Breast epithelium (tissue), 4 donors: ENCODE measurements at regions not wholly inside any gene's neighbourhood (a gene's known extent, or its start where the extent isn't known, plus 50 kb on each side); places are given as distances from the start of the nearest gene placed in this dataset.

Experiments
- DNase-seq, 2 donors: peaks; one replicate each; pipeline ENCODE4 v3.0.0-alpha.2; 2019; ENCODE audit warnings: low spot score in 2 of 2
- H3K27ac ChIP-seq, 2 donors: fragments of 200-600 bp; sonication (generic) in 1 of 2; one replicate each; pipeline ENCODE4 v1.5.1; 2016 to 2019; ENCODE audit warnings: mild to moderate bottlenecking in 1 of 2
- H3K27me3 ChIP-seq, 2 donors: fragments of 200-600 bp; sonication (generic) in 1 of 2; one replicate each; pipeline versions ENCODE4 v1.5.1 to v1.6.0; 2017 to 2019; ENCODE audit warnings: control low read depth in 1 of 2, mild to moderate bottlenecking in 1 of 2
- H3K36me3 ChIP-seq: fragments of 200-600 bp; one replicate; pipeline ENCODE4 v1.5.1; 2019
- H3K4me1 ChIP-seq, 2 donors: fragments of 200-600 bp; sonication (generic); one replicate each; pipeline ENCODE4 v1.5.1; 2016 to 2019; ENCODE audit warnings: control low read depth in 1 of 2
- H3K4me3 ChIP-seq, 3 donors: fragments of 200-600 bp; sonication (generic); 1 replicate in 2 of 3; 2 replicates in 1 of 3; pipeline ENCODE4 v1.5.1; 2016 to 2019; ENCODE audit warnings: mild to moderate bottlenecking in 3 of 3, moderate library complexity in 2 of 3
- H3K9me3 ChIP-seq, 2 donors: fragments of 200-600 bp; sonication (generic) in 1 of 2; one replicate each; pipeline ENCODE4 v1.5.1; 2016 to 2019; ENCODE audit warnings: control low read depth in 1 of 2
- CTCF ChIP-seq, 3 donors: fragments of 450-650 bp; IDR thresholded peaks; one replicate each; pipeline ENCODE4 v1.5.1; 2016 to 2017; ENCODE audit warnings: antibody characterized with exemption in 3 of 3, mild to moderate bottlenecking in 3 of 3, moderate library complexity in 3 of 3
- POLR2A ChIP-seq: fragments of 450-650 bp; IDR thresholded peaks from one replicate; pipeline ENCODE4 v1.6.1; 2016; ENCODE audit warnings: antibody characterized with exemption, mild to moderate bottlenecking, moderate library complexity
- POLR2AphosphoS5 ChIP-seq, 3 donors: sonication (generic); formaldehyde crosslinking; IDR thresholded peaks; one replicate each; pipeline ENCODE4 v1.6.1; 2017; ENCODE audit warnings: antibody characterized with exemption in 3 of 3
- intact Hi-C: fragments of 100-400 bp; cut with DNase I; formaldehyde crosslinking; loops from one replicate; pipeline ENCODE4 v1.15.1; 2023; ENCODE audit warnings: low total_unique reads

- intact Hi-C loops, result no loop called here
- Histone ChIP-seq H3K4me3 (no peak overlapping the region), H3K9me3 (no peaks in the 10 kb centered on the region), H3K27me3 (peaks cover 0 to 6% of the 10 kb centered on the region in 2 donors), H3K27ac (no peak overlapping the region), H3K36me3 (no peaks in the 10 kb centered on the region), H3K4me1 (no peaks in the 10 kb centered on the region)
- peak in 1 of 2 donors; percentile 45 for DNase-seq
- no peak for TF ChIP-seq CTCF (IDR thresholded peaks at IDR 0.05)
- no peak for TF ChIP-seq POLR2AphosphoS5 (IDR thresholded peaks at IDR 0.05)
- no peak for TF ChIP-seq POLR2A
Observed at GRCh38 chr5:1745796-1746370, 53.8 kb downstream of the MRPL36 start.

GRCh38 chr5:1745123-1745795 is 54.4 kb downstream of the MRPL36 start:
- no peaks in the 10 kb centered on the region for H3K36me3 ChIP-seq
- no peak overlapping the region for H3K27ac ChIP-seq
- intact Hi-C loops, result no loop called here
- H3K9me3 ChIP-seq, result peaks cover 0 to under 1% of the 10 kb centered on the region in 2 donors
- no peak for TF ChIP-seq POLR2A
- TF ChIP-seq POLR2AphosphoS5 (IDR thresholded peaks at IDR 0.05), result no peak
- no peak for TF ChIP-seq CTCF (IDR thresholded peaks at IDR 0.05)
- no peaks in the 10 kb centered on the region for H3K4me1 ChIP-seq
- no peak overlapping the region for H3K4me3 ChIP-seq
- DNase-seq, result peak in 1 of 2 donors; percentile 36
- H3K27me3 ChIP-seq, result peaks cover 0 to 6% of the 10 kb centered on the region in 2 donors

GRCh38 chr5:1744393-1745122 is 55.1 kb downstream of the MRPL36 start:
- Histone ChIP-seq H3K9me3 (peaks cover 0 to 6% of the 10 kb centered on the region in 2 donors), H3K4me1 (no peaks in the 10 kb centered on the region), H3K36me3 (no peaks in the 10 kb centered on the region), H3K27me3 (peaks cover 0 to 6% of the 10 kb centered on the region in 2 donors), H3K27ac (no peak overlapping the region), H3K4me3 (no peak overlapping the region)
- peak in 1 of 2 donors; percentile 28 for DNase-seq
- no peak for TF ChIP-seq POLR2AphosphoS5 (IDR thresholded peaks at IDR 0.05)
- no peak for TF ChIP-seq POLR2A
- no peak for TF ChIP-seq CTCF (IDR thresholded peaks at IDR 0.05)
- intact Hi-C loops, result no loop called here

- peak in 1 of 2 donors; percentile 24 for DNase-seq
- no peaks in the 10 kb centered on the region for H3K36me3 ChIP-seq
- no peak for TF ChIP-seq POLR2AphosphoS5 (IDR thresholded peaks at IDR 0.05)
- no peak for TF ChIP-seq CTCF (IDR thresholded peaks at IDR 0.05)
- TF ChIP-seq POLR2A, result no peak
Observed at GRCh38 chr5:1743769-1744085, 55.9 kb downstream of the MRPL36 start.

More at GRCh38 chr5:1743769-1744085, 55.9 kb downstream of the MRPL36 start:
- Histone ChIP-seq H3K4me1 (no peaks in the 10 kb centered on the region), H3K9me3 (peaks cover 0 to 6% of the 10 kb centered on the region in 2 donors), H3K4me3 (no peak overlapping the region), H3K27ac (no peak overlapping the region), H3K27me3 (peaks cover 0 to 3% of the 10 kb centered on the region in 2 donors)
- intact Hi-C loops, result no loop called here
